Prostate gland (tissue), 2 donors: ENCODE measurements at regions not wholly inside any gene's neighbourhood (a gene's known extent, or its start where the extent isn't known, plus 50 kb on each side); places are given as distances from the start of the nearest gene placed in this dataset.

Source experiments
- DNase-seq: peaks from one replicate; pipeline ENCODE4 v3.0.0-alpha.2; 2019; ENCODE audit warnings: low spot score
- H3K27ac ChIP-seq, 2 donors: fragments of 200-600 bp; sonication (generic); 2 replicates each; pipeline ENCODE4 v1.5.1; 2017 to 2019
- H3K27me3 ChIP-seq: fragments of 200-600 bp; sonication (generic); replicated peaks from 2 replicates; pipeline ENCODE4 v1.5.1; 2019; ENCODE audit not compliant: insufficient read depth
- H3K36me3 ChIP-seq, 2 donors: fragments of 200-600 bp; sonication (generic); 1 replicate in 1 of 2; 2 replicates in 1 of 2; pipeline versions ENCODE4 v1.5.1 to v1.8.1; 2017 to 2019
- H3K4me1 ChIP-seq: fragments of 200-600 bp; sonication (generic); replicated peaks from 2 replicates; pipeline ENCODE4 v1.5.1; 2019
- H3K4me3 ChIP-seq, 2 donors: fragments of 200-600 bp; sonication (generic); 2 replicates each; pipeline ENCODE4 v1.5.1; 2017 to 2019
- H3K9me3 ChIP-seq: fragments of 200-600 bp; sonication (generic); 2 replicates; pipeline ENCODE4 v1.5.1; 2017
- POLR2A ChIP-seq: fragments of 450-650 bp; IDR thresholded peaks from one replicate; pipeline ENCODE4 v1.6.1; 2016; ENCODE audit warnings: antibody characterized with exemption, mild to moderate bottlenecking
- POLR2AphosphoS5 ChIP-seq: sonication (generic); formaldehyde crosslinking; IDR thresholded peaks from one replicate; pipeline ENCODE4 v1.6.1; 2017; ENCODE audit warnings: antibody characterized with exemption
- WGBS: methylation state at CpG from one replicate; pipeline ENCODE4 v1.1.5; 2018; 5-methylcytosine and 5-hydroxymethylcytosine counted together
- intact Hi-C: fragments of 100-400 bp; cut with DNase I; formaldehyde crosslinking; loops from one replicate; pipeline ENCODE4 v1.14.2; 2022
- TF ChIP-seq, protein P1 (sequence below), 4 experiments: fragments of 200-600 bp in 2 of 4; fragments of 450-650 bp in 2 of 4; sonication (generic) in 2 of 4; IDR thresholded peaks; 1 replicate in 3 of 4; 2 replicates in 1 of 4; pipeline ENCODE4 v1.5.1; 2016 to 2019; ENCODE audit warnings: antibody characterized with exemption in 4 of 4, mild to moderate bottlenecking in 2 of 4, moderate library complexity in 2 of 4

DNA sequence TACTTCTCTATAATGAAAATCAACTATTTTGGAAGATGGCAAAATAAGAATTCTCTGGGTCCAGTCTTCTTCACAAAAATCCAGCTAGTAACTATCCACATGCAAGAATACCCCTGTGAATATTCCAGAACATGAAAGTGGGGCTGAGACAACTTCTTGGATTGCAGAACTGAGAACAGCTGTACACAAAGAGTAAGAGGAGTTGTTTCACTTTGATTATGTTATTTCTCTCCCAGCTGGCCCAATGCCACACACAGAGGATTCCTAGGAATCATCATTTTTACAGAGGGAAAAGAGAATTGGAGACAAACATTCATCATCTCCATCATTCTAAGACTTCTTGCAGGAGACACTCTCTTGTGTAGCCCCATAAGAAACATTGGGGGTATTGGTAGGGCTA is 782.2 kb upstream of the LCORL start:
- Histone ChIP-seq H3K36me3 (no peaks in the 10 kb centered on the region), H3K9me3 (no peaks in the 10 kb centered on the region), H3K4me1 (no peaks in the 10 kb centered on the region), H3K27ac (no peak overlapping the region), H3K27me3 (no peaks in the 10 kb centered on the region), H3K4me3 (no peak overlapping the region)
- TF ChIP-seq POLR2AphosphoS5, result no peak
- no peak for TF ChIP-seq POLR2A
- intact Hi-C loops, result no loop called here
- no peak for DNase-seq

DNA sequence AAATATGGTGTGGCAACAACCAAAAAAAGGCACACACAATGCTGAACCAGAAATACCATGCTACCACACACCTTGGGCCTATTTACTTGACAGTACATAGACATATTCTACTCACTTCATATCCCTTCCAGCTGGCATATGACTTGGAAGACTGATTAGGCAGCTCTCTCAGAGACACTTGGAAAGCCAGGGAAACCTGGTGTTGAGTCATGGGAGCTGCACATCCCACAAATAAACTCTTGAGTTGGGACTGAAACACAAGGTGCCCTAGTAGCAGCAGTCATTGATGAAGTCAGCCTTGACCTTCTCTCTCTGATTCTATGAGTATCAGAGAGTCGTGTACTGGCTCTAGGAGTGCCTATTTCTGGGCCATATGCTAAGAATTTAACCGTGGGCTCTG is 776.6 kb upstream of the LCORL start:
- no peaks in the 10 kb centered on the region for H3K27me3 ChIP-seq
- TF ChIP-seq POLR2A (no peak), POLR2AphosphoS5 (no peak)
- TF ChIP-seq, protein P1, sequence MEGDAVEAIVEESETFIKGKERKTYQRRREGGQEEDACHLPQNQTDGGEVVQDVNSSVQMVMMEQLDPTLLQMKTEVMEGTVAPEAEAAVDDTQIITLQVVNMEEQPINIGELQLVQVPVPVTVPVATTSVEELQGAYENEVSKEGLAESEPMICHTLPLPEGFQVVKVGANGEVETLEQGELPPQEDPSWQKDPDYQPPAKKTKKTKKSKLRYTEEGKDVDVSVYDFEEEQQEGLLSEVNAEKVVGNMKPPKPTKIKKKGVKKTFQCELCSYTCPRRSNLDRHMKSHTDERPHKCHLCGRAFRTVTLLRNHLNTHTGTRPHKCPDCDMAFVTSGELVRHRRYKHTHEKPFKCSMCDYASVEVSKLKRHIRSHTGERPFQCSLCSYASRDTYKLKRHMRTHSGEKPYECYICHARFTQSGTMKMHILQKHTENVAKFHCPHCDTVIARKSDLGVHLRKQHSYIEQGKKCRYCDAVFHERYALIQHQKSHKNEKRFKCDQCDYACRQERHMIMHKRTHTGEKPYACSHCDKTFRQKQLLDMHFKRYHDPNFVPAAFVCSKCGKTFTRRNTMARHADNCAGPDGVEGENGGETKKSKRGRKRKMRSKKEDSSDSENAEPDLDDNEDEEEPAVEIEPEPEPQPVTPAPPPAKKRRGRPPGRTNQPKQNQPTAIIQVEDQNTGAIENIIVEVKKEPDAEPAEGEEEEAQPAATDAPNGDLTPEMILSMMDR (IDR thresholded peaks at IDR 0.05), result no peak

DNA sequence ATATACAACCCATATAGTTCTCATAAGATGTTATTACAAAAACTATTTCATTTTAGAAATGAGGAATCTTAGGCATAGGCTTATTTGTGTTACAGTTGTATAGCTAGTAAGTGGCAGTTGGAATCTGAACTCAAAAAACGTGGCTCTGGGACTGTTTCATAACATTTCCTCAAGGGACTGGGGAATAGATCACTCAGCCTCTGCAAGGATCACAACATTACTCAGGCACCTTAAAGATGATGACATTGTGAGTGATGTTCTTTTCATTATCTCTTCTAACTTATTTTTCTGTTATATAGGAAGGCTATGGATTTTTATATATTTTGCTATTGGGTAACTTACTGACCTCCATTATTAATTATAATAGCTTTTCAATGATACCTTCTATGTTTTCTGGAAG is 774.2 kb upstream of the LCORL start:
- Histone ChIP-seq H3K36me3 (no peaks in the 10 kb centered on the region), H3K27ac (no peak overlapping the region), H3K9me3 (no peaks in the 10 kb centered on the region), H3K27me3 (no peaks in the 10 kb centered on the region), H3K4me3 (no peak overlapping the region), H3K4me1 (no peaks in the 10 kb centered on the region)
- intact Hi-C loops, result no loop called here
- no peak for DNase-seq
- TF ChIP-seq POLR2AphosphoS5, result no peak
- TF ChIP-seq, protein P1 (IDR thresholded peaks at IDR 0.05), result no peak
- TF ChIP-seq POLR2A, result no peak
- WGBS, result 58% methylated on average over 1 of the region's 1 CpG

More for the DNA sequence above, 776.6 kb upstream of the LCORL start:
- Histone ChIP-seq H3K36me3 (no peaks in the 10 kb centered on the region), H3K4me3 (no peak overlapping the region), H3K27ac (no peak overlapping the region), H3K9me3 (no peaks in the 10 kb centered on the region), H3K4me1 (no peaks in the 10 kb centered on the region)
- 69% methylated on average over 2 of the region's 2 CpGs for WGBS
- intact Hi-C loops, result no loop called here
- no peak for DNase-seq

DNA sequence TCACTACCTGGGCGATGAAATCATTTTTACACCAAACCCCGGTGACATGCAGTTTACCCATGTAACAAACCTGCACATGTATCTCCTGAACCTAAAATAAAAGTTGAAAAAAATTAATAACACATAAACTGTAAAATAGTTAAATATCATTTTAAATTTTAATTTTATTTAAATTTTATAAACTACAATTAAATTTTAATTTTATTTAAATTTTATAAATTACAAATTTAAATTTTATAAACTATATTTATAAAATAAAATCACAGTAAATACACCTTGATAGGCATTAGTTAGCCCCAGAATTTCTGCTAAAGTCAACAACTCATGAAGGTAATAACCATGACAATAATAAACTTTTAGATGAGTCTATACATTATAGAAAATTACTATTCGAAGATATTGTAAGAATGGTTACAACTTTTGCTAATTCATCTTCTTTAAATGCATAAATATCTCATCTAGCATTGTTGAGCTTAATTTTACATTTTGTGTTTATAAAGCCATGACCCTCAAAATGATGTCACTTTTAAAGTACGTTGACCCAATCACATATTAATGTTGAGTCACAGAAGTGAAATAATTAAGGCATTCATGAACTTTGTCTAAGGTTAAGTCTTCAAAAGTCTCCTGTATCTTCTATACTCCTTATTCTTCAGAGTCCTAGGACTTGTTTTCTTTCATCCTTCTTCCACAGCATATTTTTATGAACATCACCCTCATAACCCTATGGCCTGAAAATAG is 755.8 kb upstream of the LCORL start:
- no peak for DNase-seq
- no peaks in the 10 kb centered on the region for H3K36me3 ChIP-seq
- H3K27ac ChIP-seq, result no peak overlapping the region
- intact Hi-C loops, result no loop called here
- TF ChIP-seq POLR2AphosphoS5 (no peak), POLR2A (no peak)
- TF ChIP-seq, protein P1 (IDR thresholded peaks at IDR 0.05), result no peak
- no peaks in the 10 kb centered on the region for H3K4me1 ChIP-seq
- no peak overlapping the region for H3K4me3 ChIP-seq
- H3K27me3 ChIP-seq, result no peaks in the 10 kb centered on the region
- 69% methylated on average over 4 of the region's 4 CpGs for WGBS
- no peaks in the 10 kb centered on the region for H3K9me3 ChIP-seq

DNA sequence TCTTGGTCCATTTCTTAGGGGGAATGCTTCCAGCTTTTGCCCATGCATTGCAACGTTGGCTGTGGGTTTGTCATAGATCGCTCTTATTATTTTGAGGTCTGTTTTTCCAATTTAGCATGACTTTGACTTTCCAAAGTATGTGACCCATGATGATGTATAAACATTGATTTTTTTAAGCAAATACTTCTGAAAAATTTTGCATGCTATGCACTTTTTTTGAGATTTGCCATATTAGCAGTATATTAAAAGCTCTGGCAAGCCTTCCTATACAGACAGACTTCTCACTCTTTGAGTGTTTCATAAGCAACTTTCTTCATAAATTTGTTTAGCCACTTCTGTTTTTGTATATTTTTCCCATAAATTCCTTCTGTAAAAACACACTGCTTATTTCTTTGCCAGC is 746.4 kb upstream of the LCORL start:
- no peak overlapping the region for H3K4me3 ChIP-seq
- 71% methylated on average over 2 of the region's 2 CpGs for WGBS
- H3K27me3 ChIP-seq, result no peaks in the 10 kb centered on the region
- DNase-seq, result no peak
- no peaks in the 10 kb centered on the region for H3K4me1 ChIP-seq
- no peak overlapping the region for H3K27ac ChIP-seq
- no peak for TF ChIP-seq POLR2AphosphoS5
- no peak for TF ChIP-seq POLR2A
- TF ChIP-seq, protein P1 (IDR thresholded peaks at IDR 0.05), result no peak
- H3K9me3 ChIP-seq, result no peaks in the 10 kb centered on the region
- intact Hi-C loops, result no loop called here
- H3K36me3 ChIP-seq, result no peaks in the 10 kb centered on the region
